Lower lobe of right lung (tissue), 2 donors: ENCODE measurements at regions not wholly inside any gene's neighbourhood (a gene's known extent, or its start where the extent isn't known, plus 50 kb on each side); places are given as distances from the start of the nearest gene placed in this dataset.

Experiments
- ATAC-seq, 2 donors: fragments of 200-7000 bp; cut with Tn5 transposase; one replicate each; pipeline ENCODE4 v1.9.1; 2020 to 2022; ENCODE audit warnings: mild to moderate bottlenecking in 2 of 2, moderate library complexity in 2 of 2
- DNase-seq: peaks from one replicate; pipeline ENCODE4 v3.0.0-alpha.2; 2020
- H3K27ac ChIP-seq: fragments of 200-600 bp; one replicate; pipeline ENCODE4 v1.8.0; 2022
- H3K27me3 ChIP-seq: fragments of 200-600 bp; one replicate; pipeline ENCODE4 v1.8.0; 2022; ENCODE audit warnings: low read depth
- H3K36me3 ChIP-seq: fragments of 200-600 bp; one replicate; pipeline ENCODE4 v1.8.0; 2022; ENCODE audit warnings: mild to moderate bottlenecking
- H3K4me1 ChIP-seq: fragments of 200-600 bp; one replicate; pipeline ENCODE4 v1.8.0; 2022
- H3K4me3 ChIP-seq: fragments of 200-600 bp; one replicate; pipeline ENCODE4 v1.8.0; 2022; ENCODE audit warnings: mild to moderate bottlenecking
- H3K9me3 ChIP-seq: fragments of 200-600 bp; one replicate; pipeline ENCODE4 v1.8.0; 2022
- CTCF ChIP-seq: fragments of 200-600 bp; IDR thresholded peaks from one replicate; pipeline ENCODE4 v1.8.0; 2022; ENCODE audit warnings: antibody characterized with exemption, mild to moderate bottlenecking
- intact Hi-C: fragments of 100-400 bp; cut with DNase I; formaldehyde crosslinking; loops from one replicate; pipeline ENCODE4 v1.11.0; 2022
- donor health status: DM: no; HTN: yes; CAD: no; lungs with severe emphysema.

GRCh38 chr3:176861137-176861536 is 336.1 kb downstream of the TBL1XR1 start:
- no peak for TF ChIP-seq CTCF
- Histone ChIP-seq H3K4me1 (no peaks in the 10 kb centered on the region), H3K36me3 (no peaks in the 10 kb centered on the region), H3K9me3 (no peaks in the 10 kb centered on the region), H3K27me3 (no peaks in the 10 kb centered on the region), H3K27ac (no peak overlapping the region), H3K4me3 (no peak overlapping the region)
- intact Hi-C loops = no loop called here
- no peak for DNase-seq
- ATAC-seq = no peak

DNA sequence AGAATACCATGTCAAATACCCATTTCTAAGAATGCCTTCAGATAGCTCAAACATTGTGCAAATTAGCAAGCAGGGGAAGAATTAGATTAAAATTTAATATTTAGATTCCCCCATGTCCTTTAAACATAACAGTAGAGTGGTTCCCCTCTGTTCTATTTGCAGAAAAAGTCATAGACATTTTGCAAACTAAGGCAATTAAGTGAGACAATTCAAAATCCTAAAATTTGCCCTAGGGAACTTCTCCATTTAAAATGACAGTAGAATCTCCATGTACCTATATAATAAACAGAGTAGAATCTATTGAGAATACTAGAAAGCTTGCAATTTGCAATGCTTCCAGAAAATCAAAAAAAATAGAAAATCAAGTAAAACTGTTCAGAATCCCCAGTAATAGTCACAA is 340.6 kb downstream of the TBL1XR1 start:
- Histone ChIP-seq H3K9me3 (no peaks in the 10 kb centered on the region), H3K27ac (no peak overlapping the region), H3K36me3 (no peaks in the 10 kb centered on the region), H3K27me3 (no peaks in the 10 kb centered on the region), H3K4me3 (no peak overlapping the region), H3K4me1 (no peaks in the 10 kb centered on the region)
- intact Hi-C loops = no loop called here
- ATAC-seq (no peak), DNase-seq (no peak)
- no peak for TF ChIP-seq CTCF

- no peak overlapping the region for H3K4me3 ChIP-seq
- intact Hi-C loops = no loop called here
- no peaks in the 10 kb centered on the region for H3K4me1 ChIP-seq
- no peak overlapping the region for H3K27ac ChIP-seq
- DNase-seq = no peak
- TF ChIP-seq CTCF = no peak
- H3K36me3 ChIP-seq = no peaks in the 10 kb centered on the region
- no peaks in the 10 kb centered on the region for H3K9me3 ChIP-seq
- no peak for ATAC-seq
- H3K27me3 ChIP-seq = no peaks in the 10 kb centered on the region
Observed at GRCh38 chr3:176855901-176856486, 341.3 kb downstream of the TBL1XR1 start.

GRCh38 chr3:176855213-176855612 is 342.1 kb downstream of the TBL1XR1 start:
- no peak for TF ChIP-seq CTCF
- H3K9me3 ChIP-seq = no peaks in the 10 kb centered on the region
- no peak overlapping the region for H3K4me3 ChIP-seq
- intact Hi-C loops = no loop called here
- H3K27me3 ChIP-seq = no peaks in the 10 kb centered on the region
- no peaks in the 10 kb centered on the region for H3K36me3 ChIP-seq
- H3K4me1 ChIP-seq = no peaks in the 10 kb centered on the region
- ATAC-seq = no peak
- DNase-seq = no peak
- no peak overlapping the region for H3K27ac ChIP-seq

- no peaks in the 10 kb centered on the region for H3K27me3 ChIP-seq
- H3K36me3 ChIP-seq = no peaks in the 10 kb centered on the region
- no peaks in the 10 kb centered on the region for H3K9me3 ChIP-seq
- ATAC-seq (no peak), DNase-seq (no peak)
- H3K4me1 ChIP-seq = no peaks in the 10 kb centered on the region
- intact Hi-C loops = no loop called here
- no peak overlapping the region for H3K27ac ChIP-seq
- no peak overlapping the region for H3K4me3 ChIP-seq
- no peak for TF ChIP-seq CTCF
Observed at GRCh38 chr3:176850498-176850897, 346.8 kb downstream of the TBL1XR1 start.
